PC-3 (cell line): ENCODE measurements at regions not wholly inside any gene's neighbourhood (a gene's known extent, or its start where the extent isn't known, plus 50 kb on each side); places are given as distances from the start of the nearest gene placed in this dataset.

Source experiments
- ATAC-seq: fragments of 200-7000 bp; cut with Tn5 transposase; 2 replicates; pipeline ENCODE4 v1.9.1; 2020; ENCODE audit warnings: mild to moderate bottlenecking, moderate library complexity
- BruUV-seq: library from RNA; stranded (reverse); fragments of 400-500 nt; replicated peaks from 2 replicates; lab custom pipeline; 2021; lab: Mats Ljungman, UMichigan
- CTCF ChIA-PET: fragments of 300-600 bp; sonication (Branson Sonifier 250); formaldehyde crosslinking; loops from one replicate; lab custom pipeline; 2022; ENCODE audit warnings: antibody characterized with exemption; lab: Charles Lee
- POLR2A ChIA-PET: fragments of 300-600 bp; sonication (Branson Sonifier 250); formaldehyde crosslinking; loops from one replicate; lab custom pipeline; 2022; ENCODE audit warnings: antibody characterized with exemption; ENCODE audit not compliant: unreplicated experiment; lab: Charles Lee
- DNase-seq: peaks from one replicate; pipeline ENCODE4 v3.0.0-alpha.2; 2015
- H2AFZ ChIP-seq: fragments of 300-600 bp; sonication (generic); 2 replicates; pipeline ENCODE4 v1.6.0; 2016; ENCODE audit warnings: antibody characterized with exemption, low read length
- H3F3A ChIP-seq: fragments of 300-600 bp; sonication (generic); one replicate; pipeline ENCODE4 v1.6.0; 2017; ENCODE audit warnings: antibody characterized with exemption, low read length, control low read depth, mild to moderate bottlenecking; ENCODE audit not compliant: unreplicated experiment
- H3K27ac ChIP-seq: fragments of 300-600 bp; sonication (generic); 2 replicates; pipeline ENCODE4 v1.5.1; 2016; ENCODE audit warnings: mild to moderate bottlenecking, low read length
- H3K27me3 ChIP-seq: fragments of 300-600 bp; sonication (generic); 2 replicates; pipeline ENCODE4 v1.6.1; 2016; ENCODE audit warnings: low read length, mixed read lengths
- H3K36me3 ChIP-seq: fragments of 300-600 bp; sonication (generic); 2 replicates; pipeline ENCODE4 v1.6.1; 2016; ENCODE audit warnings: low read depth, mixed run types, low read length, mixed read lengths
- H3K4me1 ChIP-seq: fragments of 300-600 bp; sonication (generic); 2 replicates; pipeline ENCODE4 v1.5.1; 2016; ENCODE audit warnings: low read length; ENCODE audit not compliant: insufficient read depth
- H3K4me2 ChIP-seq: fragments of 300-600 bp; sonication (generic); 2 replicates; pipeline ENCODE4 v1.6.0; 2016; ENCODE audit warnings: low read length
- H3K4me3 ChIP-seq: fragments of 300-600 bp; sonication (generic); 2 replicates; pipeline ENCODE4 v1.5.1; 2016; ENCODE audit warnings: mild to moderate bottlenecking, low read length, mixed read lengths
- H3K79me2 ChIP-seq: fragments of 300-600 bp; sonication (generic); 2 replicates; pipeline ENCODE4 v1.6.1; 2017; ENCODE audit warnings: low read length, mixed read lengths
- H3K9ac ChIP-seq: fragments of 300-600 bp; sonication (generic); 2 replicates; pipeline ENCODE4 v1.6.0; 2016; ENCODE audit warnings: mild to moderate bottlenecking, low read length
- H3K9me2 ChIP-seq: fragments of 300-600 bp; sonication (generic); replicated peaks from 2 replicates; pipeline ENCODE4 v1.6.1; 2016; ENCODE audit warnings: mixed run types, low read length, mixed read lengths
- H3K9me3 ChIP-seq: fragments of 300-600 bp; sonication (generic); 2 replicates; pipeline ENCODE4 v1.6.1; 2016; ENCODE audit warnings: low read length, mixed read lengths
- H4K20me1 ChIP-seq: fragments of 300-600 bp; sonication (generic); 2 replicates; pipeline ENCODE4 v1.6.1; 2016; ENCODE audit warnings: low read length, mixed read lengths
- CTCF ChIP-seq: fragments of 300-600 bp; sonication (generic); conservative IDR thresholded peaks from 2 replicates; pipeline ENCODE4 v1.5.1; 2017; ENCODE audit warnings: antibody characterized with exemption, low read depth, mild to moderate bottlenecking, low read length
- EZH2 ChIP-seq: fragments of 300-600 bp; sonication (generic); IDR thresholded peaks from one replicate; pipeline ENCODE4 v1.6.1; 2017; ENCODE audit warnings: antibody characterized with exemption, mild to moderate bottlenecking, low read length; ENCODE audit not compliant: unreplicated experiment
- EZH2phosphoT487 ChIP-seq: fragments of 300-600 bp; sonication (generic); IDR thresholded peaks from 2 replicates; pipeline ENCODE4 v1.6.1; 2018; ENCODE audit warnings: mild to moderate bottlenecking, antibody characterized with exemption, low read length, borderline replicate concordance
- intact Hi-C: fragments of 100-400 bp; cut with micrococcal nuclease; formaldehyde crosslinking; loops from 2 replicates; pipeline ENCODE4 v1.9.0; 2023

- Histone ChIP-seq H3K4me2 (no peak overlapping the region), H3K79me2 (no peaks in the 10 kb centered on the region)
- TF ChIP-seq EZH2phosphoT487 (no peak), EZH2 (no peak), CTCF (no peak)
These were observed 223.7 kb downstream of the GPAT3 start for GRCh38 chr4:83759611-83760010.

GRCh38 chr4:83758285-83758684 lies 222.4 kb downstream of the GPAT3 start:
- Histone ChIP-seq H3K27me3 (no peaks in the 10 kb centered on the region), H3K27ac (no peak overlapping the region), H3K9me2 (no peaks in the 10 kb centered on the region), H2AFZ (no peak overlapping the region), H3F3A (no peaks in the 10 kb centered on the region), H3K36me3 (no peaks in the 10 kb centered on the region), H4K20me1 (no peaks in the 10 kb centered on the region), H3K4me2 (no peak overlapping the region), H3K9me3 (no peaks in the 10 kb centered on the region), H3K9ac (no peak overlapping the region), H3K79me2 (no peaks in the 10 kb centered on the region), H3K4me1 (no peaks in the 10 kb centered on the region), H3K4me3 (no peak overlapping the region)
- ATAC-seq (no peak), DNase-seq (no peak)
- ChIA-PET POLR2A (interaction anchor here (0.6 kb wide), 1 partner anchor 694 kb away, joined by 3 read pairs; no protein-coding TSS in a partner anchor), CTCF (no interaction called here)
- no TSS peak for BruUV-seq
- intact Hi-C loops: loop anchor here (10.0 kb wide), 1 partner anchor 113 kb away; no protein-coding TSS in a partner anchor
- TF ChIP-seq CTCF (no peak), EZH2phosphoT487 (no peak), EZH2 (no peak)

More at GRCh38 chr4:83759611-83760010, 223.7 kb downstream of the GPAT3 start:
- no peak overlapping the region for H3K27ac ChIP-seq
- H3K4me1 ChIP-seq: no peaks in the 10 kb centered on the region
- H2AFZ ChIP-seq: no peak overlapping the region
- no peak for DNase-seq
- intact Hi-C loops: loop anchor here (10.0 kb wide), 1 partner anchor 115 kb away; no protein-coding TSS in a partner anchor
- H3K9ac ChIP-seq: no peak overlapping the region
- no peaks in the 10 kb centered on the region for H3K9me3 ChIP-seq
- ATAC-seq: no peak
- ChIA-PET CTCF (no interaction called here), POLR2A (no interaction called here)
- BruUV-seq: no TSS peak
- no peak overlapping the region for H3K4me3 ChIP-seq
- H3F3A ChIP-seq: no peaks in the 10 kb centered on the region
- H4K20me1 ChIP-seq: no peaks in the 10 kb centered on the region
- H3K36me3 ChIP-seq: no peaks in the 10 kb centered on the region
- H3K9me2 ChIP-seq: no peaks in the 10 kb centered on the region
- H3K27me3 ChIP-seq: no peaks in the 10 kb centered on the region

GRCh38 chr4:83757121-83757621 lies 221.3 kb downstream of the GPAT3 start:
- ChIA-PET POLR2A (interaction anchor here (0.6 kb wide), 1 partner anchor 14 kb away, joined by 3 read pairs; no protein-coding TSS in a partner anchor), CTCF (interaction anchor here (0.6 kb wide), 1 partner anchor 8 kb away, joined by 3 read pairs; no protein-coding TSS in a partner anchor)
- Histone ChIP-seq H3K79me2 (no peaks in the 10 kb centered on the region), H3K4me1 (no peaks in the 10 kb centered on the region), H3F3A (no peaks in the 10 kb centered on the region), H3K4me2 (no peak overlapping the region), H3K27me3 (no peaks in the 10 kb centered on the region), H3K27ac (no peak overlapping the region), H3K9me3 (no peaks in the 10 kb centered on the region), H3K9ac (no peak overlapping the region), H3K36me3 (no peaks in the 10 kb centered on the region), H4K20me1 (no peaks in the 10 kb centered on the region), H2AFZ (no peak overlapping the region), H3K9me2 (no peaks in the 10 kb centered on the region), H3K4me3 (no peak overlapping the region)
- intact Hi-C loops: loop anchor here (10.0 kb wide), 1 partner anchor 112 kb away; no protein-coding TSS in a partner anchor
- DNase-seq: peak; percentile 3
- no TSS peak for BruUV-seq
- TF ChIP-seq EZH2: no peak
- TF ChIP-seq EZH2phosphoT487: no peak
- TF ChIP-seq CTCF: no peak
- ATAC-seq: no peak
